B cell (primary cell): ENCODE measurements at regions not wholly inside any gene's neighbourhood (a gene's known extent, or its start where the extent isn't known, plus 50 kb on each side); places are given as distances from the start of the nearest gene placed in this dataset.

Experiments
- ATAC-seq: fragments of 200-7000 bp; cut with Tn5 transposase; one replicate; pipeline ENCODE4 v1.10.0; 2021; ENCODE audit warnings: low read depth, mild to moderate bottlenecking, moderate number of reproducible peaks, moderate library complexity
- CTCF ChIA-PET: fragments of 350-600 bp; sonication (Branson Sonifier 250); formaldehyde crosslinking; loops from one replicate; lab custom pipeline; 2021; ENCODE audit warnings: antibody characterized with exemption, inconsistent platforms; lab: Charles Lee
- POLR2A ChIA-PET: fragments of 350-600 bp; sonication (Branson Sonifier 250); formaldehyde crosslinking; loops from one replicate; lab custom pipeline; 2021; ENCODE audit warnings: antibody characterized with exemption; lab: Charles Lee
- DNase-seq: peaks from one replicate; pipeline ENCODE4 v3.0.0; 2013
- H2AFZ ChIP-seq: 2 replicates; pipeline ENCODE4 v1.6.1; 2012; ENCODE audit warnings: mild to moderate bottlenecking, low read depth, low read length; ENCODE audit not compliant: insufficient read depth, poor library complexity, severe bottlenecking
- H3K27ac ChIP-seq, 2 donors: 1 replicate in 1 of 2; 2 replicates in 1 of 2; pipeline ENCODE4 v1.5.1; 2012 to 2013; ENCODE audit warnings: low read length in 2 of 2, mild to moderate bottlenecking in 2 of 2, moderate library complexity in 1 of 2
- H3K27me3 ChIP-seq, 4 experiments: fragments of 200-600 bp in 1 of 4; sonication (generic) in 1 of 4; replicated peaks in 1 of 4; 1 replicate in 2 of 4; 2 replicates in 2 of 4; pipeline versions ENCODE4 v1.6.1 to v1.7.0; 2013 to 2016; ENCODE audit warnings: low read length in 3 of 4, mild to moderate bottlenecking in 2 of 4, mixed read lengths in 1 of 4, moderate library complexity in 1 of 4; ENCODE audit not compliant: insufficient read depth in 4 of 4, control insufficient read depth in 3 of 4; ENCODE audit errors: control extremely low read depth in 1 of 4
- H3K36me3 ChIP-seq, 2 experiments: replicated peaks in 1 of 2; 1 replicate in 1 of 2; 2 replicates in 1 of 2; pipeline versions ENCODE4 v1.6.1 to v1.7.1; 2013; ENCODE audit warnings: low read length in 1 of 2; ENCODE audit not compliant: insufficient read depth in 2 of 2, control insufficient read depth in 1 of 2; ENCODE audit errors: control extremely low read depth in 1 of 2, extremely low read depth in 1 of 2
- H3K4me1 ChIP-seq, 2 donors: fragments of 200-600 bp in 1 of 2; sonication (generic) in 1 of 2; 1 replicate in 1 of 2; 2 replicates in 1 of 2; pipeline versions ENCODE4 v1.5.1 to v1.6.1; 2013 to 2017; ENCODE audit warnings: low read length in 2 of 2; ENCODE audit not compliant: control insufficient read depth in 2 of 2, insufficient read depth in 2 of 2
- H3K4me2 ChIP-seq: replicated peaks from 2 replicates; pipeline ENCODE3; 2012; ENCODE audit warnings: mild to moderate bottlenecking, low read depth, low read length; ENCODE audit not compliant: poor library complexity, severe bottlenecking
- H3K4me3 ChIP-seq, 5 experiments: fragments of 200-600 bp in 1 of 5; sonication (generic) in 1 of 5; 1 replicate in 3 of 5; 2 replicates in 2 of 5; pipeline versions ENCODE4 v1.5.1 to v1.7.0; 2011 to 2016; ENCODE audit warnings: low read length in 4 of 5, mild to moderate bottlenecking in 4 of 5, low read depth in 2 of 5, control low read depth in 1 of 5, moderate library complexity in 1 of 5; ENCODE audit not compliant: insufficient read depth in 1 of 5; ENCODE audit errors: control extremely low read depth in 1 of 5, extremely low read depth in 1 of 5
- H3K79me2 ChIP-seq: fragments of 200-600 bp; sonication (generic); one replicate; pipeline ENCODE4 v1.6.0; 2016; ENCODE audit warnings: low read length; ENCODE audit not compliant: control insufficient read depth, insufficient read depth
- H3K9ac ChIP-seq: fragments of 200-600 bp; sonication (generic); 2 replicates; pipeline ENCODE4 v1.6.1; 2017; ENCODE audit warnings: mild to moderate bottlenecking, low read length, moderate library complexity
- H3K9me3 ChIP-seq, 3 donors: one replicate each; pipeline versions ENCODE4 v1.6.1 to v1.7.1; 2013; ENCODE audit warnings: low read length in 2 of 3; ENCODE audit not compliant: control insufficient read depth in 2 of 3, insufficient read depth in 1 of 3; ENCODE audit errors: control extremely low read depth in 1 of 3
- H4K20me1 ChIP-seq: 2 replicates; pipeline ENCODE4 v1.6.0; 2012; ENCODE audit warnings: mild to moderate bottlenecking, low read length; ENCODE audit not compliant: insufficient read depth, control insufficient read depth, poor library complexity, severe bottlenecking
- H3K27ac Mint-ChIP-seq: one replicate; pipeline ENCODE4 v1.8.0; 2021; ENCODE audit warnings: mixed read lengths
- H3K27me3 Mint-ChIP-seq: one replicate; pipeline ENCODE4 v1.8.0; 2021; ENCODE audit warnings: mixed read lengths
- H3K4me1 Mint-ChIP-seq: one replicate; pipeline ENCODE4 v1.8.0; 2021; ENCODE audit warnings: mixed read lengths
- H3K4me3 Mint-ChIP-seq: one replicate; pipeline ENCODE4 v1.8.0; 2021; ENCODE audit warnings: mixed read lengths
- H3K9me3 Mint-ChIP-seq: one replicate; pipeline ENCODE4 v1.8.0; 2022; ENCODE audit warnings: mixed read lengths; ENCODE audit not compliant: insufficient read depth
- EZH2 ChIP-seq: IDR thresholded peaks from 2 replicates; pipeline ENCODE4 v1.6.1; 2012; ENCODE audit warnings: borderline replicate concordance, low read depth, mild to moderate bottlenecking, moderate library complexity, low read length; ENCODE audit not compliant: insufficient read depth, poor library complexity, severe bottlenecking
- WGBS: methylation state at CpG from one replicate; pipeline ENCODE4 v1.1.5; 2013; ENCODE audit warnings: missing lambda C conversion rate; ENCODE audit not compliant: insufficient coverage; 5-methylcytosine and 5-hydroxymethylcytosine counted together
- intact Hi-C: fragments of 100-400 bp; cut with micrococcal nuclease; formaldehyde crosslinking; loops from one replicate; pipeline ENCODE4 v1.10.0; 2022
- TF ChIP-seq, protein P1 (sequence below): fragments of 200-600 bp; IDR thresholded peaks from one replicate; pipeline ENCODE4 v1.8.0; 2022; ENCODE audit warnings: antibody characterized with exemption, mild to moderate bottlenecking

DNA sequence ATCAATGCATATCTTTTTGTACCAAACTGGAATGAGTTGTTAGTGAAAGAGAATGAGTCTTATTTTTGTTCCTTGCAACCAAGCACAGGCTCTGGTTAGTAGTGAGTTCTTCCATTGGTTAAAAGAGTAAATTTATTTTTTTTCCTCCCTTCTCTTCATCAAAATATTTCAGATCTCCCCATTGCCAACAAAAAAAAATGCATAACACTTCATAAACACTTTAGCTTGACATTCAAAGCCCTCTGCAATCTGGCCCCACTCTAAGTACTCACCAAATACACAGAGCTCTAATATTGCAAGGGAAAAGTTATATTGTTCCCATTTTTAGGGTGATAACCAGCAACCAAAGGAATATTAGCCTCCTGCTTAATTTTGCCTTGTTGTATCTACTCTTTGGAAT, 333.0 kb upstream of the LUZP2 start:
- H3K9me3 Mint-ChIP-seq: peaks cover 2% of the 10 kb centered on the region
- no peak for DNase-seq
- intact Hi-C loops: no loop called here
- TF ChIP-seq, protein P1, sequence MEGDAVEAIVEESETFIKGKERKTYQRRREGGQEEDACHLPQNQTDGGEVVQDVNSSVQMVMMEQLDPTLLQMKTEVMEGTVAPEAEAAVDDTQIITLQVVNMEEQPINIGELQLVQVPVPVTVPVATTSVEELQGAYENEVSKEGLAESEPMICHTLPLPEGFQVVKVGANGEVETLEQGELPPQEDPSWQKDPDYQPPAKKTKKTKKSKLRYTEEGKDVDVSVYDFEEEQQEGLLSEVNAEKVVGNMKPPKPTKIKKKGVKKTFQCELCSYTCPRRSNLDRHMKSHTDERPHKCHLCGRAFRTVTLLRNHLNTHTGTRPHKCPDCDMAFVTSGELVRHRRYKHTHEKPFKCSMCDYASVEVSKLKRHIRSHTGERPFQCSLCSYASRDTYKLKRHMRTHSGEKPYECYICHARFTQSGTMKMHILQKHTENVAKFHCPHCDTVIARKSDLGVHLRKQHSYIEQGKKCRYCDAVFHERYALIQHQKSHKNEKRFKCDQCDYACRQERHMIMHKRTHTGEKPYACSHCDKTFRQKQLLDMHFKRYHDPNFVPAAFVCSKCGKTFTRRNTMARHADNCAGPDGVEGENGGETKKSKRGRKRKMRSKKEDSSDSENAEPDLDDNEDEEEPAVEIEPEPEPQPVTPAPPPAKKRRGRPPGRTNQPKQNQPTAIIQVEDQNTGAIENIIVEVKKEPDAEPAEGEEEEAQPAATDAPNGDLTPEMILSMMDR: no peak
- TF ChIP-seq EZH2: no peak
- H3K27me3 Mint-ChIP-seq: no peaks in the 10 kb centered on the region
- Histone ChIP-seq H3K4me2 (no peak overlapping the region), H3K79me2 (no peaks in the 10 kb centered on the region), H2AFZ (no peak overlapping the region), H3K27ac (no peak overlapping the region), H4K20me1 (no peaks in the 10 kb centered on the region), H3K4me3 (no peak overlapping the region), H3K4me1 (no peaks in the 10 kb centered on the region), H3K36me3 (no peaks in the 10 kb centered on the region), H3K9me3 (no peaks in the 10 kb centered on the region), H3K27me3 (no peaks in the 10 kb centered on the region), H3K9ac (no peak overlapping the region)
- ChIA-PET POLR2A (no interaction called here), CTCF (no interaction called here)
- H3K27ac Mint-ChIP-seq: no peak overlapping the region
- no peaks in the 10 kb centered on the region for H3K4me1 Mint-ChIP-seq
- no peak for ATAC-seq
- H3K4me3 Mint-ChIP-seq: no peak overlapping the region

DNA sequence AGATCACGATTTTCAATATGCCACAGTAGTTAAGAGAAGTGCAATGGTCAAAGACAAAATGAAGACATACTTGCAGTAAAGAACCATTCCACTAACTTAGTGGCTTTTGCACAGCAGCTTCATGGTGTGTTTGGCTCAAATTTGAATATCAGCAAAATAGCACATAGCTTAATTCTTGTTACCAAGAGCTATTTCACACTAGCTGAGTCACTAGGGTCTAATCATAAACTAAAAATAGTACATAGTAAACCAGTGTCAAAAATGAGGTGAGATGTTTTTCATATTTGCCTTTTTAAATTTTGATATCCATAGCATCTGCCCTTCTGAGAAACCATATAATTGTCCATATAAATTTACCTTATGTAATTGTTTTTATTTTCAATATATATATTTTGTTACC, 325.0 kb upstream of the LUZP2 start:
- no peak overlapping the region for H3K4me3 Mint-ChIP-seq
- no peaks in the 10 kb centered on the region for H3K36me3 ChIP-seq
- no peaks in the 10 kb centered on the region for H3K27me3 ChIP-seq
- WGBS: no CpG with 5 or more reads among the region's 1 CpG
- H4K20me1 ChIP-seq: no peaks in the 10 kb centered on the region
- no peak overlapping the region for H3K27ac Mint-ChIP-seq
- TF ChIP-seq, protein P1: no peak
- no peak for TF ChIP-seq EZH2
- ChIA-PET POLR2A (no interaction called here), CTCF (no interaction called here)
- H3K27ac ChIP-seq: no peak overlapping the region
- no peak overlapping the region for H3K4me2 ChIP-seq
- no peak overlapping the region for H2AFZ ChIP-seq
- H3K9me3 Mint-ChIP-seq: no peaks in the 10 kb centered on the region
- no peaks in the 10 kb centered on the region for H3K79me2 ChIP-seq
- H3K9ac ChIP-seq: no peak overlapping the region
- no peak overlapping the region for H3K4me3 ChIP-seq
- intact Hi-C loops: no loop called here
- ATAC-seq (no peak), DNase-seq (no peak)
- H3K27me3 Mint-ChIP-seq: no peaks in the 10 kb centered on the region
- H3K9me3 ChIP-seq: no peaks in the 10 kb centered on the region
- H3K4me1 ChIP-seq: no peaks in the 10 kb centered on the region
- H3K4me1 Mint-ChIP-seq: no peaks in the 10 kb centered on the region
